Activated T-helper 9 cell treated with anti-CD3 and anti-CD28 coated beads, Interleukin-2, amount 50 U/mL, for 16 hours (primary cell): ENCODE measurements at regions not wholly inside any gene's neighbourhood (a gene's known extent, or its start where the extent isn't known, plus 50 kb on each side); places are given as distances from the start of the nearest gene placed in this dataset.
"Not testable (repeated sequence)": the region's sequence is repeated elsewhere in the genome, so short reads cannot be mapped to it uniquely, and the experiment has no call there.

Experiments used
- DNase-seq: peaks from one replicate; pipeline ENCODE4 v3.0.0-alpha.2; 2020; ENCODE audit warnings: low read depth

DNA sequence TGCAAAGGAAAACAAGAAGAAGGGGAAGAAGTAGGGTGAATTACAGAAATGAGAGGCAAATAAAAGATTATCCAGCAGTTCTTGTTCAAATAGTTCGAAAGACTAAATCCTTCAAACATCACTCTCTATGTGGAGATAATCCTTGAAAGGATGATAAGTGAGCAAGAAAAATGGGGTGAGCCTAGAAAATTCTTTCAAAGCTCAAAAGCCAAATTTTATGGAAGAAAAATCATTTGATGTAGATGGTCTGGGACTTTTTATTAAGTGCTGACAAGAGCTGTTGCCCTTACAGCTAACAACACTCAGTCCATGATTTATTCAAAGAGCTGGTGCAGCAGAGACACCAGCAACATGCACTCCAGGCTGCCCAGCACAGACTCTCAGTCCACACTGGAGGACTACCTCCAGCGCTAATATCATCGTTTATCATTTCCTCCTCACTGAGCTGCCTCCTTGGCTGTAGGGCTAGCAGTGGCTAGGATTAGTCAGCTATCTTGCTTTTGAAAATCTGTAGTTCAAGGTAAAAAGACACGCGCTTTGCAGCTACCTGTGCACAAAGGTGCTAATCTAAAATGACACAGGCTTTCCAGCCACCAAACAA lies 264.8 kb upstream of the KIF2A start:
- no peak for DNase-seq

DNA sequence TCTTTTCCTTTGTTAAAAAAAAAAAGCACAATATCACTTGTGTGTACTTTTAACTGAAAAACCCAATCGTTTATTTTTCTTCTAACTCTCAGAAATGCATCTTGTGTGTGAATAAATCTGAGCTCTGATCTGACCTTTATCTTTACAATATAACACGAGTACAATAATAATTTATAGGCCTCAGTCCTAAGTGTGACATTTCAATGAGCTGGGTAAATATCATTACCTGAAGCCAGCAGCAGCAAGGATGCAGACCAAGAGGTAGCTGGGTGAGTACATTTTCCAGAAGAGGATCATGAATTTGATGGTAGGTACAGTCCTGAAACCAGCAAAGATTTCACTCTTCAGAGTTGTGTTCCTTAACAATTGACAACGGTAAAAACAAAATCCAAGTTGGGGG lies 264.0 kb upstream of the KIF2A start:
- DNase-seq, result no peak

DNA sequence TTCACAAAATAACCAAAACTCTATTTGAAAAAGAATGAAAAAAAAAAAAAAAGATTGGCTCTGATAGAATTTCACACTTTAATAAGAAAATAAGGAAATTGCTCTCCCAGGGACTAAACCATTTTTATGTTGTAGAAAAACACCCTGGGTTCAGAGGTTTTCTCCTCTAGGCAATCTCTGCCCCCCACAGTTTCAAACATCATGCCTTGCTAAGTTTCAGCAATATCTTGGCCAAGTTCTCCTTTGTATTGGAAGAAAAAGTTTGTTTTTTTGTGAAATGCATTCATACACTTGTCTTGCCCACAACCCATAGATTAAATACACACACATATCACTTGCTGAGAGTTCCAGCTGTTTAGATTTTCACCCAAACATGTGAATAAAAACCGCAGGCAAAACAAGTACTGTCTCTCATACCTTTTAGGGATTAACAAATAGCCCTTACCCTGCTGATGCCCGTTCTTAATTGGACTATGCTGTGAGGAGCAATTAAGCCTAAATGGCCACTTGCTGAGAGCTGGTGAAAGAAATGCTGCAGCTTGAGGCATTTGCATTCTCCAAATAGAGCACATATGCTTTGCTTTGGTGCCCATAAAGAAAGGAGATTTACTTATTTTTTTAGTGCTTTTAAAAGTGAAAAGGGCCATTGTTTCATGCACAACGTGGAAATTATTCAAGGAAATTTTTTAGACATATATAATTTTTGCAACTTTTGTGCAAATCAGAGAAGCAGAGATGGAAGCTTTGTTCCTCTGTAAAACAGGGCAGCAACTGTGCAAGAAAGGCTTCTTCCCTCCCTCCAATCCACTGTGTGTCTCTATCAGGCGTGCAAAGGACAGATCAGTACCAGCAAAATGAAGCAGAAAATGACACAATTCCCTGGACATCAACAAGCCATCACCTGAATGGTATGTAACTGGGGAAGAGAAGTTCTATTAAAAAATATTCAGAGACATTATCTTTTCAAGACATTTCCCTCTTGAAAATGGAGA lies 262.4 kb upstream of the KIF2A start:
- no peak for DNase-seq

DNA sequence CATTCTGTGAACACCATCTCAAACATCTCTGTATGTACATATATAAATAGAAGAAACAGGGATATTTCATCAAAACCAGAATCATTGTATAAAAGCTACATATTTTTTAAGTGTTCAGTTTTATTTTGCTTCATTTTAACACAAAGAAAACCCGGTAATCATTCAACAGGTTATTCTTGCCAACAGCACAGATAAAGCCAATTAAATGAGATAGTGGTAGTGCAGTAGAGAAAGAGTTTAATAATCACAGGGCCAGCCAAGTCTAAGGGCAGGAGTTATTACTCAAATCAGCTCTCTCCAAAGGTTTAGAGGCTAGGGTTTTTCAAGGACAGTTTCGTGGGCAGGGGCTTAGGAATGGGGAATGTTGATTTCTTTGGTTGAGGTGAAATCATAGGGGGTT lies 261.0 kb upstream of the KIF2A start:
- no peak for DNase-seq

DNA sequence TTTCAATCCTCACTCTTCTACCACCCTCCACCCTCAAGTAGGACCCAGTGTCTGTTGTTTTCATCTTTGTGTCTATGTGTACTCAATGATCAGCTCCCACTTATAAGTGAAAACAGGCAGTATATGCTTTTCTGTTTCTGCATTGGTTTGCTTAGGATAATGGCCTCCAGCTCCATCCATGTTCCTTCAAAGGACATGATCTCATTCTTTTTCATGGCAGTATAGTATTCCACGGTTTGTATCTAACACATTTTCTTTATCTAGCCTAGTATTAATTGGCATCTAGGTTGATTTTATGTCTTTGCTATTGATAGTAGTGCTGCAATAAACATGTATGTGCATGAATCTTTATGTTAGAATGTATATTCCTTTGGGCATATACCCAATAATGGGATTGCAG lies 259.8 kb upstream of the KIF2A start:
- no peak for DNase-seq

DNA sequence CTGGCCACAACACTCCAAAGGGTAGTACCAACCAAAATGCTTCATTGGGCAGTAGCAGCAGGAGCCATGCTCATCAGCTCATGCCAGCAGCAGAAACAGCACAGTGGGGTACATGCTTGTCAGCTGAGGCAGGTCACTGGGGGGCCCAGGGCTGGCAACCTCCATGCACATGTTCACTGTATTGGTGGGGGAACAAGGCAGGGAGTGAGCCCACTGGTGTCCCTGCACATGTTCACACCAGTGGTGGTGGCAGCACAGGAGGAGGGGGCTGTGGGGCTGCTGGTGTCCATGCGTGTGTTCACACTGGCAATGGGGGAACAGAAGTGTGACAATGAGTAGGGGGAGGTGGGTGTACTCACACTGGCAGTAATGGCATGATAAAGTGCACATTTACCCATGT lies 254.3 kb upstream of the KIF2A start:
- no peak for DNase-seq

DNA sequence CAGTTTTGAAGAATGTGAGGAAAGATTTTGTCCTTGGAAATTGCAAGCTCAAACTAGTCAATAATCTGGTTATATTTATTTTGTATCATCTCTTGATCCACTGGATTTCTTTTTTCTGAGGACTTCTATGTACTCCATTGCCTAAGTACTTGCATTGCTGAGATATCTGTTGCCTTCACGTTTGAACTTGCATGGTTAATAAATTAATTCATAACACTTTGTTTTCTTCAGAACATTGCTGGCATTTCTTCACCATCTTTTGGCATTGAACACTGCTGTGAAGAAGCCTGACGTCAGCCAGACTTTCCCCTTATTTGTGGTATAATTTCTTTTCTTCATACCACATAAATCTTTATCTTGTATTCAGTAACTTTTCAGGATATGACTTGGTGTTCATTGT lies 246.0 kb upstream of the KIF2A start:
- DNase-seq, result no peak

DNA sequence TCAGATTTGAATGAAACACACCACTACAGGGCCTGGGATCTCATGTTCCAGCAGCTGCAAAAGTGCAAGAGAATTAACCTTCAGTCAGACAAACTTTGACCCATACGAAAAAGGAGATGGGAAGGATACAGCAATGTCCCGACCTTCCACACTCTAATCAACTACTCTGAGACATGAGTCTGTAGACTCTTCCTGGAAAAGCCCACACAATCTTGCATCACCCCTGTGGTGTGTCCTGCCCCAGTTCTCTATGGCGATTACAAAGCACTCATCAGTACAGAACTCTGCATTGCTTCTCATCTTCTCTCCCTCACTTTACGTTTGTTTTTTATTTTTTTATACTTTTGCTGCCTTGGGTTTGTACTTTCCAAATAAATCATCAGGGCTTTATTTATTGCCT lies 241.0 kb upstream of the KIF2A start:
- no peak for DNase-seq

DNA sequence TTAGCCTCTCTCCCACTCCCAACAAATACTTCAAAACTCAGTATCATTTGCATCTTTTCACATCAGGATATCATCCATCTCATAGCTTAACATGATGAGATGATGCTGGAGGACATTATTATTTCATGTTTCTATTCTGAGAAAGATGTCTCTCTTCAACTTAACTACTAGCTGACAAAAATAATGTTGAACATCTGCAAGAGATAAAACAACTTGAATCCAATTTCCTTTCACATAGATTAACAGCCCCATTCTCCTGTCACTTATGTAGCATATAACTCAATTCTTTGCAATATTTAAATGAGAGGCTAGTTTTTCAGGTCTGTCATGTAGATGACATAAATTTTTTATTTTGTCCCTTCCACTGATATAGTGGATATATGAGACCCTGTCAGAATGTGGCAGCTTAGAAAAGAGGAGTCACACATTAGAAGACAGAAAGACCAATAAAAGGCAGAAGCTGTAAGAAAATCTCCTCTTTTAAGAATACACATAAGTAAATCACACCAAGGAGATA lies 239.2 kb upstream of the KIF2A start:
- DNase-seq, result no peak

DNA sequence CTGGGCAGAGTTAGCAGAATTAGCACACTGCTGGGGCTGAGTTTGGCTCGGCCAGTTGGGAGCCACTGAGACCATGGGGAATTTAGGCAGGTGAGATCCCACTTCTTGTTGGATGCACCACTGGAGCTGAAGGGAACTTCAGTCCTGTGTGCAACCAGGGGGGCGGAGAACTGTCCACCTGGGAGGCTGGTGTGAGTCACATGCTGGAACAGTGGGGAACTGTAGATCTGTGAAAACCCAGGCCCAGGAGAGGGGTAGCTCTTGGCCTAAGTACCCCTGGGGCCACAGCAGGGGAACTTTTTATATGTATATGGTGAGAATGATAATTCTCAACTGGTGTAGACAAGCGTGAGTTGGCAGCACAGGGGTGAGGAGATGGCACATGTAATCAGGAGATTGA lies 237.5 kb upstream of the KIF2A start:
- DNase-seq, result no peak

DNA sequence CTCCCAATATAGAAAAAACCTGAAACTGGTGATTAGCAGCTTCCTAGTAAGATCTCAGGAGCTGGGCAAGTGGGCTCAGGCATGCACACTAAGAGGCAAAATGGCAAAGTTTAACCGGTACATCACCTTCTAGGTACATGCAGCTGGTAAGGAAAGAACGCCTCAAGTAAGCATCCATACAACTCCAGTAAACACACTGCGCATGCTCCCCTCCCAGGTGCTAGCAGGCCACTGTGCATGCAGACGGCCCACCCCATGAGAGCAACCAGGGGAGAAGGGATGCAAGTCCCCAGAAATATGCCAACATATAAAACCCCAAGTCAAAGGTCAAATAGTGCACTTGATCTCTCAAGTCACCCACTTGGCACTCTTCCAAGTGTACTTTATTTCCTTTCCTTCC lies 228.6 kb upstream of the KIF2A start:
- DNase-seq, result no peak

DNA sequence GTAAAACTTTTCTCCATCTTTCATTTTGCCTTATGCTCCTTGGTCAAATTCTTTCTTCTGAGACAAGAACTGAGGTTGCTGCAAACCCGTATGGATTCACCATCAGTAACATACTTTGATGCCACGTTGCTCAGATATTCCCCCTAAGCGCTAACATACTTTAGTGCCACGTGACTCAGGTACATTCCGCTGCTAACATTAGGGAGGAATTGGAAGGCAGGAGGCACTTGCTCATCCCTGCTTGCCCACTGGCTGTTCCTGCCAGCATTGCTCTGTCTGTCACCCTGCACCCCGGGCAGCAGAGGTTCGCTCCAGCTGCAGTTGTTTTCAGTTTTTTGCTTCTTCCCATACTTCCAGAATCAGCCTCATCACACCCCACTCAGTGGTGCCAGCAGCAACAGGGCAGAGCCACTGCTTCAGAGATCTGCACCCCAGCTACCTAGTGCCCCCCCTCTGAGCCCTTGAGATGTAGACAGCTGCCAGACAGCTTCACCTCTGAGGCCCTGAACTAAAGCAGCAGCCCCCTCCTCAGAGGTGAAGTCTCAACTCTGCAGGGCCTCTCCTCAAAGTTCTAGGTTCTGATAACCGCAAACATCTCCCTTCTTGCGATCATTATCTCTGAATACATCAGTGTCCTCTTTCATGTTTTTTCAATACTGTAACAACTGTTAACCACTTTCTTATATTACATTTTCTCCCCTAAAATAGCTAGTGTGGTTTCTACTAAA lies 228.0 kb upstream of the KIF2A start:
- DNase-seq, result no peak

DNA sequence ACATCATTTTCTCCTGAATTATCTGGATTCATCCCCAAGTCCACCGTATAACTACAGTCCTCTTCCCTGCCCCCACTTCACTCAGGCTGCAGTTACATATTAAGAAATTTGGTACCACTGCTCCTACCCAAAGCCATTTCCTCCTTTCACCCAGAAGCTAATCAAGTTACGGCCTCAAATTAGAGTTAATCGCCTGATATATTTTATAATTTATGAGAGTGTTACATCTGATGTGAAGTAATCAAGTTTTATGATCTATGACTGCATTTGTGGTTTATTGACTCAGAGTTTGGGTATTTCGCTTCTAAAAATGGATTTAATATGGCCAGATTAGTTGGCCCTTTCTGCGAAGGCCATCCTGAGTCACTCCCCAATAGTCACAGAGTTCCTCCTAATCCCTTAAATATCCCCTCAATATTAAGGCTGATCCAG lies 223.6 kb upstream of the KIF2A start:
- no peak for DNase-seq

DNA sequence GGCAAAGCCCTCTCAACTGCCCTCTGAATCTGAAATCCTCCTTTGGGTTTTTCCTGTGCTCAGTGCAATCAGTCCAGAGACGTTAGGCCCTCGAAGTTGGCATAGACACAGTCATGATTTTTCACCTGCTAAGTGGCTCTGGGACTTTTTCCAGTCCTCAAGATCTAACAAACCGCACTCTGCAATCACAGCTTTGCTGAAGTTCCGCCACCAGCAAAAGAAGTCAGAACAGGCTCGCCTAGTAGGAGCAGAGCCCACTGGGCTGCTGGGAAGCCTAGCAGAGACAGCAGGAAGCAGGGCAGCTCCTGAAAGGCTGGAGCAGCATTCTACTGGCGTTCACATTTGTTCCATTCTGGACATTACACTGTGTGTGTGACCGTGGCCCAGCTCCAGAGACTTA lies 222.8 kb upstream of the KIF2A start:
- no peak for DNase-seq

DNA sequence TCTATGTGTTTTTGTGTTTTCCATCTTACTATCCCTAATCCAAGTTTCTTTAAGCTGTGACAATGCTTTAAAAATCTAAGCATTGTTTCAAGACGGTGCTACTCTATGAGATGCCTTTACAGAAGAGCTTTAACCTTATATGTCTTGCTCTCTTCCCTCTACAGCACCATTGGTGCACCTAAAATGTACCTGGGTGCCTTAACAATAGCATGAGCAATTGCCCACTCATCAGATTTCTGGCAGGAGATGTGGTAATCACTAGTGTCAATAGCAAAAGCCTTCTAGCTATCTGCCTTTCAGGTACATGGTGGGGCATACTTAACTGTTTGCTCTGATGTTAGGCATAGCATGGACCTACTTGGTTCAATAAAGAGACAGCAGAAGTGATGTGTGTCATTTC lies 222.3 kb upstream of the KIF2A start:
- DNase-seq, result no peak

DNA sequence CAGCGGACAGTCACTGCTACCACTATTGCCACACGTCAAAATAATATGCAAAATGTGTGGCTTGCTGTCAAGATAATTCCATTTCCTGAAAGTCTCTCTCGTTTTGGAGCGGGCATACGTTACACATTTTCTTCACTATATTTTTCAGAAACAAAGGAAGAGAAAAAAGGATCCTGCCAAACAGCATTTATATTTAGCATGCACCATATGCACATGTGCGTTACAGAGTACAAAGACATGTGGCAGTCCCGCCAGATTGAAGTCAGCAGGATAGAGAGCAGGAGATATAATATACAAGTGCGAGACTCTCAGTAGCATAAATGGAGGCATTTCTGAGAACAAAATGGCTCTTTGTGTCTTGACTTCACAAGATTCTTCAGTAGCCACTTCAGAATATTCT lies 221.6 kb upstream of the KIF2A start:
- DNase-seq, result no peak

DNA sequence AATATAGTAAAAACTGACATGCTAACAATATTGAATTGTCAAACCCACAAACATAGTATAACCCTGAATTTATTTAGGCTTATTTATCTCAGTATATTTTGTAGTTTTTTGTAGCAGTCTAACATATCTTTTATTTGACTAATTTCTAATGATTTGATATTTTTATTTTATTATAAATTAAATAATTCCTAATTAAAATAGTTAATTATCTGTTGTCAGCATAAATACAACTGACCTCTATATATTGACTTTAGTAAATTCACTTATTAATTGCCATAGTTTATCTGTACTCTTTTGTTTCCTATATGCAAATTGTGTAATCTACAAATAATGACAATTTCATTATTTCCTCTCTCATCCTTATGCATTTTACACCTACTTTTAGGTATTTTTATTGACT lies 215.1 kb upstream of the KIF2A start:
- DNase-seq, result no peak

DNA sequence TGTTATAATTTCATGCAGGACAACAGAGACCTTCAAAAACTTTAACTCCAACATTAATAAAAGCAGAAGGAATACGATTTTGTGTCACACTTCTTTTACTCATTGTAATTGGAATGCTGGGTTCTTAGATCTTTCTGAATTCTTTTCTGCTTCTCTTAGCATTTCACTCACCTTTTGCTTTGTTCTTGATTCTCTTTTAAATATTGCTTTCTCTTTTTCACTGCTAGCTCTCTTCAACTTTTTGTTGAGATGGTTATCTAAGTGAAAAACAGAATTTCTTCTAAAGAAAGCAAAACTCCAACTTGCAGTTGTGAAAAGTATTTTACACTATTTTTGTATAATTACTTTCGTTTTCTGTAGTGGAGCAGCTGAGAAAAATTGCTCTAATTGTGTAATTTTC lies 212.6 kb upstream of the KIF2A start:
- DNase-seq, result no peak

DNA sequence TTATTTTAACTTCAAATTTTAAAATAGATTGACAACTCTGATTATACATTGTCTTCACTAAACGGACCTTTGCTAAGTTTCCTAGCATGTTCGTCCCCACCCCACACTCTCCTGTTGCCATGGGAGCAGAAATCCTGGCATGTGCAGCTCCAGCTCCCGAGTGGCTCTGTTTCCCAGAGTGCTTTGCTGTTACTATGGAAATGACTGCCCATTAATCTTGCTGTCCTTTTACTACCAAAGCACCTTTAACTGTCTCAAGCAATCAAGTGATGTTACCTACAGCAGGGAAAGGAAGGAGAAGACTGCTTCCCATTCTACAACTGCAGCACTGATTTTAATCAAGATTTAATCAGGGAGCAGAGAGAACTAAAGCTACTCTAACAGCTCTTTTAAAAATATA lies 212.0 kb upstream of the KIF2A start:
- DNase-seq, result no peak

DNA sequence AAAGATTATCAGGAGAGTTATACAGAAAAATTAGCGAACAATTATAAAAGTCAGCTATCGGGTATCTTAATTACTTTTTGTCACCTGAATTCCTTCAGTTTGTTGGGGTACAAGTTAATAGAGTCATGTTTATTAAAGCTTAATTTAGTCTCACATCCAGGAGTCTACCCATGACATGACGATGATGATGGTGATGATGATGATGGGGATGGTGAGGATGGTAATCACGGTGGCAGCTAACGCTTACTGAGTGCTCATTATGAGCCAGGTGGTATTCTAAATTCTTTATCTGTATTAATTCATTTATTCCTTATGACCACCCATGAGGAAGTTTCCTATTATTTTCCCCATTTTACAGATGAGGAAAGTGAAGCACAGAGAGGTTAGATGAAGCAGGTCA lies 208.6 kb upstream of the KIF2A start:
- no peak for DNase-seq

DNA sequence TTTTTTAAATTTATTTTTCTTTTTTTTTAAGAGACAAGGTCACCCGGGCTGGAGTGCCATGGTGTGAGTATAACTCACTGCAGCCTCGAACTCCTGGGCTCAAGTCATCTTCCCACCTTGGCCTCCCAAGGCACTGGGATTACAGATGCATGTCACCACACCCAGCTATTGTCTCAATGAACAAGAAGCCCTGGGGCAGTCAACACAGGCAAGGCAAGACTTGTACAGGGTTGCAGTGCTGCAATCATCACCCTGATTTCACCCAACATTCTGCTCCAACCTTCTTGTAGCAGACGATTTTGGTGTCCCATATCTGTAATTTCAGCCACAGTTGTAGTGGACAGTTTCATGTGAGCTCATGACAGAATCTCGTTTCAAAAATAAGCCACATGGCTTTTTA lies 205.8 kb upstream of the KIF2A start:
- no peak for DNase-seq

DNA sequence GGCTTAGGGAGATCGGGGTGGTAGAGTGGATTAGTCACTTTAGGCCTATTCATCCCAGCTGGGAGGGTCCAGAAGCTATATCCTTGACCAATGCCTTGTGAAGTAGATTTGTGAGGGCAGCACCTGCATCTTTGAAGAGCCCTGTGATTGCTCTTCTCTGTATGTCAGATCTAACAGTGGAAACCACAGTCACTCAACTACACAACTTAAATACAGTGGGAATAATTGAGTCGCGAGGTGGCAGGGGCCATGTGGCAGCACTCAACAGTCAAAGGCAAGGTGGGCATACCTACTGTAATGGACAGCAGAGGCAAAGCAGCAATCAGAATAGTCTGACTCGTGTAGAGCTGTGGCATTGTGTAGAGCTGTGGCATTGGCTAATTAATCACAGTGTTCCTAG lies 202.1 kb upstream of the KIF2A start:
- not testable (repeated sequence) for DNase-seq

DNA sequence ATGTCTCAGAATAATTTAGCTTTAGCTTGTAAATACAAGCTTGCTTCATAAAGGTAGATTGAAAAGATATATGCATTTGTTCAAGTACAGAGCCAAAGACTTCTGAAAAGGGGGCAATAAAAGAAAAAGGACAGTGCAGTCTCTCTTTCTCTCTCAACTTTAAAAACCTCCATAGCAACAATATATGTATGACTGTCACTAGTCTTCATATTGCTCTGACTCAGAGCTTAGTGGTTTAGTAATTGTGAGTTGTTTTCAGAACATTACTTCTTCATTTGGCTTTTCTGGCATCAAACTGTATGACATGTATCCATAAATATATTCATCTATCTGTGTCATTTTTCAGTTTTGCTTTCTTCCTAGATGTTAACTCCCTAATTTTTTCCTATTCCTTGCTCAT lies 194.6 kb upstream of the KIF2A start:
- DNase-seq, result no peak
